ENCODE measurements at regions not wholly inside any gene's neighbourhood (a gene's known extent, or its start where the extent isn't known, plus 50 kb on each side); places are given as distances from the start of the nearest gene placed in this dataset.

DNA sequence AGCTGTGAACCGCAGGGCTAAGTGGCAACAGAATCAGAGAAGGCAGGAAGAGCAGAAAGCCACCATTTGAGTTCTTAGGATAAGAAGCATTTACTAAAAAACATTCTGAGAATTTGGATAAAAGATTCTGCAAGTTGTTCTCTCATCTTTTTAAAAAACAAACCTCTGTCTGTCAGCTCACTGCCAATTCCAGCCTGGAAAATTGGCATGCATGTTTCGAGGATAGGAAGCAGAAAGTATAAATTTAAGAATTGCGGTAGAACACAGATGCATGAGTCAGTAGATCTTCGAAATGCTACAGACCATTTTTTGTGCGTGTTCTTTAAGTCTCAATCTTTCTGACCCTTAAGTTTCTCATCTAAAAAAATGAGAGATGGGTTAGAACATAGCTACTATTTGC, 544.5 kb upstream of the DAB1 start:
- no peak for DNase-seq (ENCODE audit: extremely low spot score in 2 of 2)
- H3K9me3 ChIP-seq, result no peaks in the 10 kb centered on the region
- TF ChIP-seq POLR2AphosphoS5 (IDR thresholded peaks at IDR 0.05; ENCODE audit: insufficient read depth in 1 of 2, low read depth in 1 of 2) (no peak), POLR2A (IDR thresholded peaks at IDR 0.05) (no peak)
- TF ChIP-seq, protein P1, sequence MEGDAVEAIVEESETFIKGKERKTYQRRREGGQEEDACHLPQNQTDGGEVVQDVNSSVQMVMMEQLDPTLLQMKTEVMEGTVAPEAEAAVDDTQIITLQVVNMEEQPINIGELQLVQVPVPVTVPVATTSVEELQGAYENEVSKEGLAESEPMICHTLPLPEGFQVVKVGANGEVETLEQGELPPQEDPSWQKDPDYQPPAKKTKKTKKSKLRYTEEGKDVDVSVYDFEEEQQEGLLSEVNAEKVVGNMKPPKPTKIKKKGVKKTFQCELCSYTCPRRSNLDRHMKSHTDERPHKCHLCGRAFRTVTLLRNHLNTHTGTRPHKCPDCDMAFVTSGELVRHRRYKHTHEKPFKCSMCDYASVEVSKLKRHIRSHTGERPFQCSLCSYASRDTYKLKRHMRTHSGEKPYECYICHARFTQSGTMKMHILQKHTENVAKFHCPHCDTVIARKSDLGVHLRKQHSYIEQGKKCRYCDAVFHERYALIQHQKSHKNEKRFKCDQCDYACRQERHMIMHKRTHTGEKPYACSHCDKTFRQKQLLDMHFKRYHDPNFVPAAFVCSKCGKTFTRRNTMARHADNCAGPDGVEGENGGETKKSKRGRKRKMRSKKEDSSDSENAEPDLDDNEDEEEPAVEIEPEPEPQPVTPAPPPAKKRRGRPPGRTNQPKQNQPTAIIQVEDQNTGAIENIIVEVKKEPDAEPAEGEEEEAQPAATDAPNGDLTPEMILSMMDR (IDR thresholded peaks at IDR 0.05), result no peak
- H3K27ac ChIP-seq, result no peak overlapping the region
- H3K36me3 ChIP-seq, result no peaks in the 10 kb centered on the region
- H3K27me3 ChIP-seq, result no peaks in the 10 kb centered on the region
- intact Hi-C loops (cut with DNase I), result no loop called here
- no peaks in the 10 kb centered on the region for H3K4me1 ChIP-seq
- no peak overlapping the region for H3K4me3 ChIP-seq

- TF ChIP-seq, protein P1 (IDR thresholded peaks at IDR 0.05), result no peak
- TF ChIP-seq POLR2AphosphoS5 (IDR thresholded peaks at IDR 0.05; ENCODE audit: insufficient read depth in 1 of 2, low read depth in 1 of 2), result no peak
- TF ChIP-seq POLR2A (IDR thresholded peaks at IDR 0.05), result no peak
- Histone ChIP-seq H3K27me3 (no peaks in the 10 kb centered on the region), H3K9me3 (no peaks in the 10 kb centered on the region), H3K27ac (no peak overlapping the region), H3K4me1 (no peaks in the 10 kb centered on the region), H3K36me3 (no peaks in the 10 kb centered on the region), H3K4me3 (no peak overlapping the region)
- intact Hi-C loops (cut with DNase I), result no loop called here
- no peak for DNase-seq (ENCODE audit: extremely low spot score in 2 of 2)
Observed at GRCh38 chr1:57966751-57967406, 543.0 kb upstream of the DAB1 start.

GRCh38 chr1:57966340-57966739, 542.5 kb upstream of the DAB1 start:
- Histone ChIP-seq H3K4me3 (no peak overlapping the region), H3K4me1 (no peaks in the 10 kb centered on the region), H3K27me3 (no peaks in the 10 kb centered on the region), H3K27ac (no peak overlapping the region), H3K9me3 (no peaks in the 10 kb centered on the region), H3K36me3 (no peaks in the 10 kb centered on the region)
- intact Hi-C loops (cut with DNase I), result no loop called here
- TF ChIP-seq POLR2AphosphoS5 (IDR thresholded peaks at IDR 0.05; ENCODE audit: insufficient read depth in 1 of 2, low read depth in 1 of 2), result no peak
- TF ChIP-seq POLR2A (IDR thresholded peaks at IDR 0.05), result no peak
- TF ChIP-seq, protein P1 (IDR thresholded peaks at IDR 0.05), result no peak
- no peak for DNase-seq (ENCODE audit: extremely low spot score in 2 of 2)

GRCh38 chr1:57963581-57963980, 539.7 kb upstream of the DAB1 start:
- H3K4me1 ChIP-seq, result no peaks in the 10 kb centered on the region
- no peak overlapping the region for H3K27ac ChIP-seq

More at GRCh38 chr1:57963581-57963980, 539.7 kb upstream of the DAB1 start:
- Histone ChIP-seq H3K36me3 (no peaks in the 10 kb centered on the region), H3K27me3 (no peaks in the 10 kb centered on the region), H3K4me3 (no peak overlapping the region), H3K9me3 (no peaks in the 10 kb centered on the region)
- TF ChIP-seq POLR2AphosphoS5 (IDR thresholded peaks at IDR 0.05; ENCODE audit: insufficient read depth in 1 of 2, low read depth in 1 of 2) (no peak), POLR2A (IDR thresholded peaks at IDR 0.05) (no peak)
- TF ChIP-seq, protein P1 (IDR thresholded peaks at IDR 0.05), result no peak
- no peak for DNase-seq (ENCODE audit: extremely low spot score in 2 of 2)
- intact Hi-C loops (cut with DNase I), result no loop called here

Data from vagina (tissue), 2 donors.